ENCODE measurements at regions not wholly inside any gene's neighbourhood (a gene's known extent, or its start where the extent isn't known, plus 50 kb on each side); places are given as distances from the start of the nearest gene placed in this dataset.
"Not testable (repeated sequence)": the region's sequence is repeated elsewhere in the genome, so short reads cannot be mapped to it uniquely, and the experiment has no call there.

- Histone ChIP-seq H3K9me2 (replicated peaks; ENCODE audit: insufficient read depth, low read length) (no peaks in the 10 kb centered on the region), H3K27me3 (replicated peaks; ENCODE audit: insufficient read depth, low read length) (no peaks in the 10 kb centered on the region), H3F3A (ENCODE audit: insufficient read depth, low read length) (0 out of 2 replicates have a peak, but pooled peaks cover 5% of the 10 kb centered on the region), H3K4me1 (ENCODE audit: low read length) (peaks cover 15% of the 10 kb centered on the region), H4K20me1 (ENCODE audit: insufficient read depth, low read length) (no peaks in the 10 kb centered on the region), H3K79me2 (ENCODE audit: low read length) (no peaks in the 10 kb centered on the region), H3K4me3 (ENCODE audit: low read length) (no peak overlapping the region), H3K27ac (ENCODE audit: low read length) (no peak overlapping the region), H3K4me2 (ENCODE audit: low read depth, low read length) (no peak overlapping the region), H2AFZ (ENCODE audit: low read length) (no peak overlapping the region), H3K9me3 (replicated peaks; ENCODE audit: insufficient read depth, low read length) (no peaks in the 10 kb centered on the region), H3K36me3 (replicated peaks; ENCODE audit: insufficient read depth, low read length) (no peaks in the 10 kb centered on the region), H3K9ac (ENCODE audit: low read length) (no peak overlapping the region)
- TF ChIP-seq EZH2 (optimal IDR thresholded peaks at IDR 0.05; ENCODE audit: low read depth, low read length) (no peak), CTCF (IDR thresholded peaks at IDR 0.05; ENCODE audit: low read length) (no peak), EZH2phosphoT487 (IDR thresholded peaks at IDR 0.05; ENCODE audit: low read length) (no peak)
- DNase-seq: no peak
Observed at GRCh38 chr2:236919209-236919608, 166.5 kb upstream of the COPS8 start.

- not testable (repeated sequence) for H3K4me2 ChIP-seq (ENCODE audit: low read depth, low read length); H3K4me3 ChIP-seq (ENCODE audit: low read length); H3K9me2 ChIP-seq (replicated peaks; ENCODE audit: insufficient read depth, low read length); H3K79me2 ChIP-seq (ENCODE audit: low read length); H3F3A ChIP-seq (ENCODE audit: insufficient read depth, low read length); H3K27me3 ChIP-seq (replicated peaks; ENCODE audit: insufficient read depth, low read length); H3K9me3 ChIP-seq (replicated peaks; ENCODE audit: insufficient read depth, low read length); H3K36me3 ChIP-seq (replicated peaks; ENCODE audit: insufficient read depth, low read length); H4K20me1 ChIP-seq (ENCODE audit: insufficient read depth, low read length); H3K27ac ChIP-seq (ENCODE audit: low read length); H3K9ac ChIP-seq (ENCODE audit: low read length); DNase-seq; H2AFZ ChIP-seq (ENCODE audit: low read length)
- peaks cover 15% of the 10 kb centered on the region for H3K4me1 ChIP-seq (ENCODE audit: low read length)
Observed at GRCh38 chr2:236919801-236920379, 165.8 kb upstream of the COPS8 start.

- no peak overlapping the region for H2AFZ ChIP-seq (ENCODE audit: low read length)
- no peaks in the 10 kb centered on the region for H3K27me3 ChIP-seq (replicated peaks; ENCODE audit: insufficient read depth, low read length)
- no peak overlapping the region for H3K4me3 ChIP-seq (ENCODE audit: low read length)
- no peaks in the 10 kb centered on the region for H4K20me1 ChIP-seq (ENCODE audit: insufficient read depth, low read length)
- no peaks in the 10 kb centered on the region for H3K9me3 ChIP-seq (replicated peaks; ENCODE audit: insufficient read depth, low read length)
- no peak for TF ChIP-seq EZH2phosphoT487 (IDR thresholded peaks at IDR 0.05; ENCODE audit: low read length)
- TF ChIP-seq CTCF (IDR thresholded peaks at IDR 0.05; ENCODE audit: low read length): no peak
- no peak for TF ChIP-seq EZH2 (optimal IDR thresholded peaks at IDR 0.05; ENCODE audit: low read depth, low read length)
- 0 out of 2 replicates have a peak, but pooled peaks cover 5% of the 10 kb centered on the region for H3K4me1 ChIP-seq (ENCODE audit: low read length)
- no peaks in the 10 kb centered on the region for H3K36me3 ChIP-seq (replicated peaks; ENCODE audit: insufficient read depth, low read length)
- H3K4me2 ChIP-seq (ENCODE audit: low read depth, low read length): no peak overlapping the region
- no peak overlapping the region for H3K9ac ChIP-seq (ENCODE audit: low read length)
- H3K79me2 ChIP-seq (ENCODE audit: low read length): no peaks in the 10 kb centered on the region
- no peaks in the 10 kb centered on the region for H3F3A ChIP-seq (ENCODE audit: insufficient read depth, low read length)
- H3K27ac ChIP-seq (ENCODE audit: low read length): no peak overlapping the region
- DNase-seq: no peak
- no peaks in the 10 kb centered on the region for H3K9me2 ChIP-seq (replicated peaks; ENCODE audit: insufficient read depth, low read length)
Observed at GRCh38 chr2:236922061-236922460, 163.6 kb upstream of the COPS8 start.

GRCh38 chr2:236928380-236929037, 157.2 kb upstream of the COPS8 start:
- H3K27ac ChIP-seq (ENCODE audit: low read length): no peak overlapping the region
- H4K20me1 ChIP-seq (ENCODE audit: insufficient read depth, low read length): no peaks in the 10 kb centered on the region
- TF ChIP-seq EZH2 (optimal IDR thresholded peaks at IDR 0.05; ENCODE audit: low read depth, low read length) (no peak), EZH2phosphoT487 (IDR thresholded peaks at IDR 0.05; ENCODE audit: low read length) (no peak), CTCF (IDR thresholded peaks at IDR 0.05; ENCODE audit: low read length) (no peak)
- 0 out of 2 replicates have a peak, but pooled peaks cover 5% of the 10 kb centered on the region for H3K4me1 ChIP-seq (ENCODE audit: low read length)
- H3K9me3 ChIP-seq (replicated peaks; ENCODE audit: insufficient read depth, low read length): no peaks in the 10 kb centered on the region
- no peaks in the 10 kb centered on the region for H3K27me3 ChIP-seq (replicated peaks; ENCODE audit: insufficient read depth, low read length)
- no peak overlapping the region for H2AFZ ChIP-seq (ENCODE audit: low read length)
- no peak for DNase-seq
- no peak overlapping the region; the same call in 1 of the 2 replicates for H3K4me3 ChIP-seq (ENCODE audit: low read length)
- H3K79me2 ChIP-seq (ENCODE audit: low read length): no peaks in the 10 kb centered on the region
- no peaks in the 10 kb centered on the region for H3K36me3 ChIP-seq (replicated peaks; ENCODE audit: insufficient read depth, low read length)
- H3K9ac ChIP-seq (ENCODE audit: low read length): no peak overlapping the region
- no peaks in the 10 kb centered on the region for H3K9me2 ChIP-seq (replicated peaks; ENCODE audit: insufficient read depth, low read length)
- H3K4me2 ChIP-seq (ENCODE audit: low read depth, low read length): peak overlapping the region; percentile 37; the same call in 1 of the 2 replicates
- H3F3A ChIP-seq (ENCODE audit: insufficient read depth, low read length): no peaks in the 10 kb centered on the region
